GM19239 (cell line): ENCODE measurements at regions not wholly inside any gene's neighbourhood (a gene's known extent, or its start where the extent isn't known, plus 50 kb on each side); places are given as distances from the start of the nearest gene placed in this dataset.

ENCODE experiments used
- DNase-seq: peaks from one replicate; pipeline ENCODE4 v3.0.0; 2011; ENCODE audit warnings: low spot score; ENCODE audit not compliant: insufficient read length
- FAIRE-seq: peaks from 2 replicates; lab custom pipeline; 2011; peaks lifted over from hg19 to GRCh38; lab: Jason Lieb, UNC

GRCh38 chr5:175248416-175248905, 195.5 kb downstream of the DRD1 start:
- FAIRE-seq, result no peak
- no peak for DNase-seq

DNA sequence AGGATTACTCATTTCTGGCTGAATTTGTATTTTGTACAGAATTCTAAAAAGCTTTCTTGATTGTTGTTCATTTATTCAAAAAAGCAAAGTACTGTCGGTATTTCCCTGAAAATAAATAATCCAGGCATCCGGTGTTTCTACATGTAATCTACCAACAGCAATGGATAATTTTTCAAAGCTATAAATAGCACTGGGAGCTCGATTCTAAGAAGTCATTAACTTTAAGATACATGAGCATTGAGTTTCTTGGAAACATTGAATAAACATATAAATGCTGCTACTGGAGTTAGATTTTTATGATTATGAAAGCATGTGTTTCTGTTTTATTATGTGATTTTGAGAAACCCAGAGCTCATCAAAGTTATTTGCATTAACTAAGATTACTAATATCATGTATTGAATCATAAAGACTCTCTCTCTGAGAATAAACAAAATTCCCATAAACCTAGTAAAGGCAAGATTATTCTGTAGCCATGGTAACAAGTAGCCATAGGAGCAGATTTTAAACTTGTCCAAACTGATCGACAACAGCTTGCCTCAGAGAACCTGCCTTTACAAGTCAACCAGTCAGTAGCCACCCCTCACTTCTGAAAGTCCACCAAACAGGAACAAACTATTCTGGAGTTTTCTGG, 197.0 kb downstream of the DRD1 start:
- FAIRE-seq, result no peak
- no peak for DNase-seq

DNA sequence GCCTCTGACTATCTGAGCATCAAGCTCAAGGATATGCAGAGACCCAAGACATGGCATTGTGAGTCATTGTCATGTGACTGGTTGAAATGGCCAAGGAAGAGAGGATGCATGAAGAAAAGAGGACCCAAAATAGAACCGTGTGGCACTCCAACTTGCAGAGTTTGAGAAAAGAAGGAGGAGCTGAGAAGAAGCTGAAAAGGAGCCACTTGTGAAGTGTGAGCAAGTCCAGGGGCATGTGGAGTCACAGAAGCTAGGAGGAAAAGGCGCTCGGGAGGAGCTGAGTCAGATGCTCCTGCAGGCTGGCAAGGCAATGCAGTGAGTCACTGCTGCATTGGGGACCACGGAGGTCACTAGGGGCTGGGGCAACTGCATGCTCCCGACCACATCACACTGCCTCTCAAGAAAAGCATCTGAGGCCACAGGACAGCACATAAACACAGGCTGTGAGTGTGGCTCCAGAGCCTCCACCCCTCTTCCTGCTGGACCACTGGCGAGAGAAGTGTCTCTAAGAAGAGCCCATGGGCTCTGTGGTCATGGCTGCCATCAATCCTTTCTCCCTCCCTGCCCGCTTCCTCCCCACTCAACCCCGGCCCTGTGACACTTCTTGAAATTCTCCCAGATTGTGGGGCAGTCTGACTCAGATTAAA, 197.6 kb downstream of the DRD1 start:
- DNase-seq (no peak), FAIRE-seq (no peak)

- DNase-seq, result no peak
- FAIRE-seq, result no peak
These were observed 200.5 kb downstream of the DRD1 start for GRCh38 chr5:175243441-175243840.

GRCh38 chr5:175242207-175242606, 201.8 kb downstream of the DRD1 start:
- FAIRE-seq (no peak), DNase-seq (no peak)

- DNase-seq (no peak), FAIRE-seq (no peak)
These were observed 205.7 kb downstream of the DRD1 start for GRCh38 chr5:175238326-175238725.

DNA sequence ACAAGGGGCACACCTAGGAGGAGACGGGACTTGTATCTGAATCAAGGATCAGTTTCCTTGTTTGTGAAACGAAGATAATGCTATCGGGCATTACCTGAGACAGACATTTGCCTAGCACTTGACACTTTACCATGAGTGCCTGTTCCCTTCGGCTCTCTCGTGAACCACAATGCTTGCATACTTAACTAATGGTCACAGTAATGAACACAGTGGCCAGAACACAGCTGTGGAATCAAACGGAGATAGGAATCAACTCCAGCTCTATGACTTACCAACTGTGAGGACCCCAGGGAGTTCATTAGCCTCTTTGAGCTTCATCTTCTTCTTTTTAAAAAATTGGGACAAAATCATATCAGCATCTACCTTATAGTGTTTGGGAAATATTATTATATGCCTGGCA, 207.8 kb downstream of the DRD1 start:
- DNase-seq, result no peak
- no peak for FAIRE-seq

GRCh38 chr5:175235251-175235960, 208.6 kb downstream of the DRD1 start:
- FAIRE-seq, result no peak
- no peak for DNase-seq

DNA sequence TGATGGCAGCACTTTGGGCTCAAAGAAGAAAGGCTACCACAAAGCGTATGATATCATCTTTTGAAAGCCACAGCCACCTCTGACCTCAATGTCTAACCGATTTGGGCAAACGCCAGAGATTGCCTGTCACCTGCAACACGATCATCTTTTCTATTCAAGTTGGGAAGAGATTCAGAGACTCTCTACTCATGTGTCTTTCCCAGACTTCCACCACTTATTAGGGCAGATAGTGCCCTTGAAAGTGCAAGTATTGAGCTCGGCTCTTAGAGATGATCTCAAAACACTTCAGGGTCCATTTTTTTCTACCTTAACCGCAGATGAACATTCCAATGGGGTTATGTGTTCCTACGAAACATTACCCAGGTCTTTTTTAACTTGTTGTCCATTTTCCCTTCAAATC, 213.7 kb downstream of the DRD1 start:
- no peak for FAIRE-seq
- DNase-seq, result no peak

GRCh38 chr5:175226506-175226905, 217.5 kb downstream of the DRD1 start:
- FAIRE-seq (no peak), DNase-seq (no peak)

- no peak for FAIRE-seq
- no peak for DNase-seq
These were observed 220.7 kb downstream of the DRD1 start for GRCh38 chr5:175223291-175223690.

GRCh38 chr5:175222621-175223020, 221.4 kb downstream of the DRD1 start:
- no peak for DNase-seq
- FAIRE-seq, result no peak

DNA sequence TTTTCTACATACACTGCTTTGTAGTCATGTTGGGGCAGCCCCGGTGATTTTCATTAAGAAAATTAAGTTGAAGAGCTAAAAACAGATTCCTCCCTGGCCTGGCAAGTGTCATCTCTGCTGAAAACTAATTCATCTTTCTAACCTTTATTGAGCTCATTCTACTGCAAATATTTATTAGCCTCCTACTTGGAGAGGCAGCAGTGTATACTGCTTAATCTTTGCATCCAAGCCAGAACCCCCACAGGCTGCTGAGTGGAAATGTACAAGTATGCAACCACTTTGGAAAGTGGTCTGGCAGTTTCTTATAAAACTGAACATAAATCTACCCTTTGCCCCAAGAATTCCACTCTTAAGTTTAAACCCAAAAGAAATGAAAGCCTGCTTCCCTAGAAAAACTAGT, 223.4 kb downstream of the DRD1 start:
- DNase-seq, result no peak
- no peak for FAIRE-seq

GRCh38 chr5:175219366-175219765, 224.6 kb downstream of the DRD1 start:
- no peak for DNase-seq
- FAIRE-seq, result no peak

DNA sequence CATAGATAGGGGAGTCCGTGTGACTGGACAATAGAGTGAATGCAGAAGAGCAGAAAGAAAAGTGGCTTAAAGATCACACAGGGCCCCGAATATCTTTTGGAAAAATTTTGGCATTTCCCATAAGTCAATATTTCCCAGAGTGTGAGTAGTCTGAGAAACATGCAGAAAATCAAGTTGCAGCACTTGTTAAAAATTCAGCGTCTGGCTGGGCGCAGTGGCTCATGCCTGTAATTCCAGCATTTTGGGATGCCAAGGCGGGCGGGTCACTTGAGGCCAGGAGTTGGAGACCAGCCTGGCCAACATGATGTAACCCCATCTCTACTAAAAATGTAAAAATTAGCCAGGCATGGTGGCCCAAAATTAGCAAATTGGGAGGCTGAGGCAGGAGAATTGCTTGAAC, 227.0 kb downstream of the DRD1 start:
- DNase-seq (no peak), FAIRE-seq (no peak)

- FAIRE-seq (no peak), DNase-seq (no peak)
These were observed 228.1 kb downstream of the DRD1 start for GRCh38 chr5:175215906-175216305.

GRCh38 chr5:175214152-175214551, 229.8 kb downstream of the DRD1 start:
- DNase-seq (no peak), FAIRE-seq (no peak)

GRCh38 chr5:175211956-175212756, 231.8 kb downstream of the DRD1 start:
- DNase-seq, result no peak
- no peak for FAIRE-seq

GRCh38 chr5:175207321-175208040, 236.5 kb downstream of the DRD1 start:
- DNase-seq, result no peak
- FAIRE-seq, result no peak

DNA sequence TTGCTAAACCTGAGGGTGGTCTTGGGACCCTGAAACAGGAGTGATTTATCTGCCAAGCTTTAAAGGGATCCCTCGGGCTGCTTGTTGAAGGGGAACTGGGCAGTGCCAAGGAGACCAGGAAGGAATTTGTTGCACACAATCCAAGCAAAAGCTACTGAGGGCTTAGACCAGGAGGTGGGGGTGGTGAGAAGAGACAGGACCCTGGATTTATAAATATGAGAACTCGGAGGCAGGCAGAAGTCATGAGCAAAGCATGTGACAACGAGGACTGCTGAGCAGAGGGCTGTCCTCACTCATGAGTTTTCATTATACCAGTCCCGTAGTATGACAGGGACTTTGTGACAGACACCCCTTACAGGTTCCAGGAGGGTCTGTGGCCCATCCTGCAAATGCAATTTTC, 237.3 kb downstream of the DRD1 start:
- no peak for DNase-seq
- FAIRE-seq, result no peak
